ENCODE measurements at regions not wholly inside any gene's neighbourhood (a gene's known extent, or its start where the extent isn't known, plus 50 kb on each side); places are given as distances from the start of the nearest gene placed in this dataset.
"Not testable (repeated sequence)": the region's sequence is repeated elsewhere in the genome, so short reads cannot be mapped to it uniquely, and the experiment has no call there.

- no peak for DNase-seq
Observed at GRCh38 chr10:123323884-123324283, 169.7 kb downstream of the BUB3 start.

- DNase-seq = no peak
Observed at GRCh38 chr10:123325663-123326190, 171.5 kb downstream of the BUB3 start.

GRCh38 chr10:123326674-123327073 lies 172.5 kb downstream of the BUB3 start:
- DNase-seq = no peak

GRCh38 chr10:123327450-123327849 lies 173.2 kb downstream of the BUB3 start:
- DNase-seq = no peak

- DNase-seq = no peak
Observed at GRCh38 chr10:123327896-123328295, 173.7 kb downstream of the BUB3 start.

- no peak for DNase-seq
Observed at GRCh38 chr10:123331438-123331837, 177.2 kb downstream of the BUB3 start.

- no peak for DNase-seq
Observed at GRCh38 chr10:123346581-123346980, 192.4 kb downstream of the BUB3 start.

GRCh38 chr10:123348691-123349572 lies 194.7 kb downstream of the BUB3 start:
- DNase-seq = no peak

GRCh38 chr10:123351715-123352114 lies 197.5 kb downstream of the BUB3 start:
- no peak for DNase-seq

GRCh38 chr10:123354521-123354920 lies 200.3 kb downstream of the BUB3 start:
- no peak for DNase-seq

GRCh38 chr10:123355748-123356481 lies 201.7 kb downstream of the BUB3 start:
- DNase-seq = no peak

GRCh38 chr10:123356799-123357198 lies 202.6 kb downstream of the BUB3 start:
- no peak for DNase-seq

GRCh38 chr10:123357421-123357930 lies 203.3 kb downstream of the BUB3 start:
- DNase-seq = no peak

- no peak for DNase-seq
Observed at GRCh38 chr10:123359539-123359938, 205.3 kb downstream of the BUB3 start.

GRCh38 chr10:123361832-123362231 lies 207.6 kb downstream of the BUB3 start:
- no peak for DNase-seq

GRCh38 chr10:123367195-123367594 lies 213.0 kb downstream of the BUB3 start:
- no peak for DNase-seq

- not testable (repeated sequence) for DNase-seq
Observed at GRCh38 chr10:123371626-123372025, 217.4 kb downstream of the BUB3 start.

- no peak for DNase-seq
Observed at GRCh38 chr10:123373591-123373990, 219.4 kb downstream of the BUB3 start.

GRCh38 chr10:123375097-123375496 lies 220.9 kb downstream of the BUB3 start:
- DNase-seq = no peak

- DNase-seq = no peak
Observed at GRCh38 chr10:123375738-123376137, 221.5 kb downstream of the BUB3 start.

- DNase-seq = no peak
Observed at GRCh38 chr10:123377883-123378282, 223.7 kb downstream of the BUB3 start.

GRCh38 chr10:123378302-123378701 lies 224.1 kb downstream of the BUB3 start:
- no peak for DNase-seq

GRCh38 chr10:123379156-123379555 lies 225.0 kb downstream of the BUB3 start:
- DNase-seq = no peak

Measured in NCI-H187 (cell line).